Left ventricle myocardium inferior (tissue), 1 donor: ENCODE measurements at regions not wholly inside any gene's neighbourhood (a gene's known extent, or its start where the extent isn't known, plus 50 kb on each side); places are given as distances from the start of the nearest gene placed in this dataset.

Experiments used
- DNase-seq: peaks from one replicate; pipeline ENCODE4 v3.0.0-alpha.2; 2020
- H3K27ac ChIP-seq: fragments of 200-600 bp; replicated peaks from 2 replicates; pipeline ENCODE4 v1.8.0; 2021
- H3K27me3 ChIP-seq: fragments of 200-600 bp; 2 replicates; pipeline ENCODE4 v1.8.0; 2021; ENCODE audit warnings: low read depth
- H3K36me3 ChIP-seq: fragments of 200-600 bp; 2 replicates; pipeline ENCODE4 v1.8.0; 2021
- H3K4me1 ChIP-seq: fragments of 200-600 bp; 2 replicates; pipeline ENCODE4 v1.8.0; 2021
- H3K4me3 ChIP-seq: fragments of 200-600 bp; 2 replicates; pipeline ENCODE4 v1.8.0; 2021; ENCODE audit warnings: mild to moderate bottlenecking, moderate library complexity
- H3K9me3 ChIP-seq: fragments of 200-600 bp; replicated peaks from 2 replicates; pipeline ENCODE4 v1.8.0; 2021
- CTCF ChIP-seq: fragments of 200-600 bp; IDR thresholded peaks from 2 replicates; pipeline ENCODE4 v1.8.0; 2021; ENCODE audit warnings: antibody characterized with exemption, mild to moderate bottlenecking, borderline replicate concordance
- intact Hi-C: fragments of 100-400 bp; cut with micrococcal nuclease; formaldehyde crosslinking; loops from one replicate; pipeline ENCODE4 v1.11.0; 2022
- donor health status: DM: no; HTN: yes; CAD: no; lungs with severe emphysema.

DNA sequence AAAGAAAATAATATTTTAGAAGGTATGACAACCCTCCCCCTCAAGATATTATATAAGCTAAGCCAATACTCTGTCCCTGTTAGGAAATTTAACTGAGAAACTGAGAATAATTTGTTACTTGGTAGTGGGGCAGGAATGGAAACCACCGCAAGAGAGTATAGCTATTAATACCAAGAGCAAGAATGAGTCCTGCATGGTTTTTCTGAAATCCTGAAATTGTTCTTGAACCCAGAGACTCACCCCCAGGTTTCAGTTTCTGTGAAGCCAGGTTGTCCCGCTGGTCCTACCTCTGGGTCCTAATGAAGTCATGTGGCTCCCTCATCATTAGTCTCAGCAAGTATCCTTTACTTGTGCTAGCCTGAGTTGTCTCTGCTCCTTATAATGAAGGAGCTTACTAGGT is 671.0 kb upstream of the ACVR2A start:
- DNase-seq: no peak
- H3K4me1 ChIP-seq: no peaks in the 10 kb centered on the region
- TF ChIP-seq CTCF: no peak
- H3K36me3 ChIP-seq: no peaks in the 10 kb centered on the region
- no peak overlapping the region for H3K4me3 ChIP-seq
- H3K27me3 ChIP-seq: no peaks in the 10 kb centered on the region
- no peak overlapping the region for H3K27ac ChIP-seq
- peaks cover 11% of the 10 kb centered on the region for H3K9me3 ChIP-seq
- intact Hi-C loops: no loop called here

- intact Hi-C loops: no loop called here
- DNase-seq: no peak
- Histone ChIP-seq H3K36me3 (no peaks in the 10 kb centered on the region), H3K9me3 (peaks cover 4% of the 10 kb centered on the region), H3K4me3 (no peak overlapping the region), H3K27me3 (no peaks in the 10 kb centered on the region), H3K27ac (no peak overlapping the region), H3K4me1 (no peaks in the 10 kb centered on the region)
- TF ChIP-seq CTCF: no peak
These were observed 671.6 kb upstream of the ACVR2A start for GRCh38 chr2:147173189-147173581.

- Histone ChIP-seq H3K27me3 (no peaks in the 10 kb centered on the region), H3K9me3 (no peaks in the 10 kb centered on the region), H3K36me3 (no peaks in the 10 kb centered on the region), H3K4me1 (no peaks in the 10 kb centered on the region), H3K4me3 (no peak overlapping the region), H3K27ac (no peak overlapping the region)
- intact Hi-C loops: no loop called here
- no peak for TF ChIP-seq CTCF
- no peak for DNase-seq
These were observed 672.2 kb upstream of the ACVR2A start for GRCh38 chr2:147172493-147173188.

DNA sequence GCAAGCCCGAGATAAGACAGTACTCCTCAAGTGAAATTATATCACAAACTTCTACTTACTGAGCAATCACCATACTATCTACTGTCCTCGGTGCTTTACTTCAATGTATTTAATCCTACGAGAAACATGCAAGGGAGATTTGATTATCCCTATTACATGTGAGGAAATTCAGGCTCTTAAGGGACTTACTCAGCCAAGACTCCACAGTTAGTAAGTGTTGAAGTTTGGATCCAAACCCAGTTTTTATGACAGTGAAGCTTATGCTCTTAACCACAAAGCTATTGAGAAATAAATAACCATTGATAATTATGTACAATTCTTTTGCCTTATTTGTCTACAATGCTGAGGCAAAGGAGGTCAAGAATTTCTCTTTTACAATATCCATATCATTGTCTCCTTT is 672.9 kb upstream of the ACVR2A start:
- intact Hi-C loops: no loop called here
- no peak overlapping the region for H3K4me3 ChIP-seq
- no peaks in the 10 kb centered on the region for H3K4me1 ChIP-seq
- no peak overlapping the region for H3K27ac ChIP-seq
- H3K27me3 ChIP-seq: no peaks in the 10 kb centered on the region
- no peaks in the 10 kb centered on the region for H3K9me3 ChIP-seq
- DNase-seq: no peak
- no peak for TF ChIP-seq CTCF
- H3K36me3 ChIP-seq: no peaks in the 10 kb centered on the region

- Histone ChIP-seq H3K4me1 (no peaks in the 10 kb centered on the region), H3K27ac (no peak overlapping the region), H3K9me3 (no peaks in the 10 kb centered on the region), H3K4me3 (no peak overlapping the region), H3K27me3 (no peaks in the 10 kb centered on the region), H3K36me3 (no peaks in the 10 kb centered on the region)
- intact Hi-C loops: no loop called here
- TF ChIP-seq CTCF: no peak
- DNase-seq: no peak
These were observed 673.9 kb upstream of the ACVR2A start for GRCh38 chr2:147170932-147171331.
